ENCODE measurements at regions not wholly inside any gene's neighbourhood (a gene's known extent, or its start where the extent isn't known, plus 50 kb on each side); places are given as distances from the start of the nearest gene placed in this dataset.

GRCh38 chr13:58452123-58452623 lies 820.6 kb downstream of the PCDH17 start:
- no peak for DNase-seq (ENCODE audit: low spot score)
- TF ChIP-seq, protein P1, sequence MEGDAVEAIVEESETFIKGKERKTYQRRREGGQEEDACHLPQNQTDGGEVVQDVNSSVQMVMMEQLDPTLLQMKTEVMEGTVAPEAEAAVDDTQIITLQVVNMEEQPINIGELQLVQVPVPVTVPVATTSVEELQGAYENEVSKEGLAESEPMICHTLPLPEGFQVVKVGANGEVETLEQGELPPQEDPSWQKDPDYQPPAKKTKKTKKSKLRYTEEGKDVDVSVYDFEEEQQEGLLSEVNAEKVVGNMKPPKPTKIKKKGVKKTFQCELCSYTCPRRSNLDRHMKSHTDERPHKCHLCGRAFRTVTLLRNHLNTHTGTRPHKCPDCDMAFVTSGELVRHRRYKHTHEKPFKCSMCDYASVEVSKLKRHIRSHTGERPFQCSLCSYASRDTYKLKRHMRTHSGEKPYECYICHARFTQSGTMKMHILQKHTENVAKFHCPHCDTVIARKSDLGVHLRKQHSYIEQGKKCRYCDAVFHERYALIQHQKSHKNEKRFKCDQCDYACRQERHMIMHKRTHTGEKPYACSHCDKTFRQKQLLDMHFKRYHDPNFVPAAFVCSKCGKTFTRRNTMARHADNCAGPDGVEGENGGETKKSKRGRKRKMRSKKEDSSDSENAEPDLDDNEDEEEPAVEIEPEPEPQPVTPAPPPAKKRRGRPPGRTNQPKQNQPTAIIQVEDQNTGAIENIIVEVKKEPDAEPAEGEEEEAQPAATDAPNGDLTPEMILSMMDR (IDR thresholded peaks at IDR 0.05; ENCODE audit: extremely low read depth, missing control alignments): no peak

DNA sequence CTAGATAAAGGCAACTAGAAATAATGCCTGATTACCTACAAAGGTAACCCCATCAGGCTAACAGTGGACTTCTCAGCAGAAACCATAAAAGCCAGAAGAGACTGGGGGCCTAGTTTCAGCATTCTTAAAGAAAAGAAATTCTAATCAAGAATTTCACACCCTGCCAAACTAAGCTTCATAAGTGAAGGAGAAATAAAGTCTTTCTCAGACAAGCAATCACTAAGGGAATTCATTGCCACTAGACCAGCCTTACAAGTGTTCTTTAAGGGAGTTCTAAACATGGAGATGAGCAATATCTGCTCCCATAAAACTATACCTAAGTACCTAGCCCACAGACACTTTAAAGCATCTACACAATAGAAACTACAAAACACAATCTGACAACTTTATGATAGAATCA lies 823.5 kb downstream of the PCDH17 start:
- TF ChIP-seq, protein P1 (IDR thresholded peaks at IDR 0.05; ENCODE audit: extremely low read depth, missing control alignments): no peak
- DNase-seq (ENCODE audit: low spot score): no peak

DNA sequence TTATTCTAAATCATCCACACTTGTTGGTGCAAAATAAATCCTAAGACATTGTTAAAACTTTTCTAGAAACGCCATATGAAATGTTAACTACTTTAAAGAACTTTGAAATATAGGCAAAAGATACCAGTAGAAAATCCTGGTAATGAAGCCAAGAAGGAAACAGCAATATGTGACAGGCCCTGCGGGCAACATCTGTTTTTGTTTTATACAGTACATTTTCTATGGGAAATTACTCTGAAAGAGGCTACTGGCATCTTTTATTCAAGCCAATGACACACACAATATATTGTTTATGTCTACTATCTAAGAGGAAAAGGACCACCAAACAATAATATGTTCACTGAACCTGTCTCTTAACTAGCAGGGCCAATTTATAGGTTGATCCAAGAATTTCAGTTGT lies 829.7 kb downstream of the PCDH17 start:
- TF ChIP-seq, protein P1 (IDR thresholded peaks at IDR 0.05; ENCODE audit: extremely low read depth, missing control alignments): no peak
- no peak for DNase-seq (ENCODE audit: low spot score)

DNA sequence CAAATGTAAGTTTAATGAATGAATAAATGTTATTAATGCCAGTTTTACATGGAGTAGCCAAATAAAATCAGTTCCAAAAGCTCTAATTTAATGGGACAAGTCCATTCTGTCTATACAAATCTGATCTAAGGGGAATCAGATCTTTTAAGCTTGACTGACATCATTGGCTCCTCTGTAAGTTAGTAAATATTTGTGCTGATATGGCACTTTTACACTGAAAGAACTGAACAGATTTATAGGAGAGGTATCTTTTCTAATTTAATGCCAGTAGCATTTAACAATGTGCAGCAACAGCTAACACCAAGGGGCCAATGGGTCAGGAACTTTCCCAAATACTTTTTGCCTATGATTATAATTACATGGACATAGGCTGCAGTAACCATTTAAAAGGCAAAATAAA lies 832.3 kb downstream of the PCDH17 start:
- DNase-seq (ENCODE audit: low spot score): no peak

GRCh38 chr13:58467176-58467575 lies 835.6 kb downstream of the PCDH17 start:
- no peak for DNase-seq (ENCODE audit: low spot score)
- TF ChIP-seq, protein P1 (IDR thresholded peaks at IDR 0.05; ENCODE audit: extremely low read depth, missing control alignments): no peak

More for the DNA sequence above, 832.3 kb downstream of the PCDH17 start:
- TF ChIP-seq, protein P1 (IDR thresholded peaks at IDR 0.05; ENCODE audit: extremely low read depth, missing control alignments): no peak

GRCh38 chr13:58472483-58472882 lies 840.9 kb downstream of the PCDH17 start:
- DNase-seq (ENCODE audit: low spot score): no peak
- TF ChIP-seq, protein P1 (IDR thresholded peaks at IDR 0.05; ENCODE audit: extremely low read depth, missing control alignments): no peak

GRCh38 chr13:58474581-58474980 lies 843.0 kb downstream of the PCDH17 start:
- DNase-seq (ENCODE audit: low spot score): no peak
- TF ChIP-seq, protein P1 (IDR thresholded peaks at IDR 0.05; ENCODE audit: extremely low read depth, missing control alignments): no peak
